Nephron progenitor cell (in vitro differentiated cells): ENCODE measurements at regions not wholly inside any gene's neighbourhood (a gene's known extent, or its start where the extent isn't known, plus 50 kb on each side); places are given as distances from the start of the nearest gene placed in this dataset.
"Not testable (repeated sequence)": the region's sequence is repeated elsewhere in the genome, so short reads cannot be mapped to it uniquely, and the experiment has no call there.

Source experiments
- DNase-seq: peaks from one replicate; pipeline ENCODE4 v3.0.0; 2021
- H3K27ac Mint-ChIP-seq: 2 replicates; pipeline ENCODE4 v1.8.0; 2021; ENCODE audit warnings: mild to moderate bottlenecking, moderate library complexity, mixed read lengths
- H3K27me3 Mint-ChIP-seq: 2 replicates; pipeline ENCODE4 v1.8.0; 2021; ENCODE audit warnings: mild to moderate bottlenecking, low read depth, mixed read lengths; ENCODE audit not compliant: poor library complexity
- H3K36me3 Mint-ChIP-seq: 2 replicates; pipeline ENCODE4 v1.8.0; 2021; ENCODE audit warnings: low read depth, mixed read lengths
- H3K4me1 Mint-ChIP-seq: 2 replicates; pipeline ENCODE4 v1.8.0; 2021; ENCODE audit warnings: mixed read lengths
- H3K4me3 Mint-ChIP-seq: 2 replicates; pipeline ENCODE4 v1.8.0; 2021; ENCODE audit warnings: mild to moderate bottlenecking, moderate library complexity, mixed read lengths
- H3K9me3 Mint-ChIP-seq: 2 replicates; pipeline ENCODE4 v1.8.0; 2021; ENCODE audit warnings: mild to moderate bottlenecking, moderate library complexity, mixed read lengths
- CTCF ChIP-seq: fragments of 200-600 bp; sonication (generic); IDR thresholded peaks from 2 replicates; pipeline ENCODE4 v1.5.0; 2021; ENCODE audit warnings: antibody characterized with exemption

- H3K36me3 Mint-ChIP-seq, DNase-seq, H3K27me3 Mint-ChIP-seq: not testable (repeated sequence)
- Mint-ChIP-seq H3K4me1 (peaks cover 17% of the 10 kb centered on the region), H3K27ac (peak overlapping the region; percentile 88), H3K4me3 (peak overlapping the region; percentile 76), H3K9me3 (peaks cover 69% of the 10 kb centered on the region)
Measured at GRCh38 chr2:95682889-95683517, 91.2 kb downstream of the TRIM43 start.

GRCh38 chr2:95685513-95685912, 93.7 kb downstream of the TRIM43 start:
- DNase-seq, result no peak
- peaks cover 6% of the 10 kb centered on the region for H3K27me3 Mint-ChIP-seq
- H3K4me3 Mint-ChIP-seq, result no peak overlapping the region
- H3K36me3 Mint-ChIP-seq, result no peaks in the 10 kb centered on the region
- H3K9me3 Mint-ChIP-seq, result peaks cover 61% of the 10 kb centered on the region
- H3K27ac Mint-ChIP-seq, result no peak overlapping the region
- TF ChIP-seq CTCF, result no peak
- peaks cover 17% of the 10 kb centered on the region for H3K4me1 Mint-ChIP-seq

- H3K4me3 Mint-ChIP-seq, H3K36me3 Mint-ChIP-seq, DNase-seq, H3K27me3 Mint-ChIP-seq, H3K27ac Mint-ChIP-seq: not testable (repeated sequence)
- Mint-ChIP-seq H3K9me3 (peaks cover 57% of the 10 kb centered on the region), H3K4me1 (peaks cover 17% of the 10 kb centered on the region)
Measured at GRCh38 chr2:95686056-95686825, 94.4 kb downstream of the TRIM43 start.

GRCh38 chr2:95687852-95688251, 96.1 kb downstream of the TRIM43 start:
- not testable (repeated sequence) for H3K27ac Mint-ChIP-seq, DNase-seq, H3K4me3 Mint-ChIP-seq, H3K36me3 Mint-ChIP-seq, H3K4me1 Mint-ChIP-seq, H3K27me3 Mint-ChIP-seq
- peaks cover 55% of the 10 kb centered on the region for H3K9me3 Mint-ChIP-seq

- H3K36me3 Mint-ChIP-seq, H3K27ac Mint-ChIP-seq, H3K4me1 Mint-ChIP-seq, H3K4me3 Mint-ChIP-seq, DNase-seq: not testable (repeated sequence)
- Mint-ChIP-seq H3K9me3 (peaks cover 52% of the 10 kb centered on the region), H3K27me3 (peaks cover 10% of the 10 kb centered on the region)
Measured at GRCh38 chr2:95691210-95691609, 99.4 kb downstream of the TRIM43 start.

- Mint-ChIP-seq H3K27me3 (peaks cover 12% of the 10 kb centered on the region), H3K9me3 (peaks cover 52% of the 10 kb centered on the region)
- H3K4me1 Mint-ChIP-seq, H3K36me3 Mint-ChIP-seq, DNase-seq, H3K27ac Mint-ChIP-seq, H3K4me3 Mint-ChIP-seq: not testable (repeated sequence)
Measured at GRCh38 chr2:95693071-95693846, 101.5 kb downstream of the TRIM43 start.

GRCh38 chr2:95695613-95696012, 103.8 kb downstream of the TRIM43 start:
- no peak for TF ChIP-seq CTCF
- Mint-ChIP-seq H3K27me3 (peaks cover 13% of the 10 kb centered on the region), H3K4me3 (no peak overlapping the region), H3K27ac (no peak overlapping the region), H3K9me3 (peaks cover 55% of the 10 kb centered on the region), H3K4me1 (peaks cover 20% of the 10 kb centered on the region), H3K36me3 (peaks cover 7% of the 10 kb centered on the region)
- no peak for DNase-seq

- H3K27me3 Mint-ChIP-seq, result peaks cover 18% of the 10 kb centered on the region
- no peak for TF ChIP-seq CTCF
- H3K27ac Mint-ChIP-seq, result no peak overlapping the region
- no peak overlapping the region for H3K4me3 Mint-ChIP-seq
- H3K9me3 Mint-ChIP-seq, result peaks cover 67% of the 10 kb centered on the region
- H3K4me1 Mint-ChIP-seq, result peaks cover 24% of the 10 kb centered on the region
- H3K36me3 Mint-ChIP-seq, result peaks cover 7% of the 10 kb centered on the region
- no peak for DNase-seq
Measured at GRCh38 chr2:95698146-95698545, 106.3 kb downstream of the TRIM43 start.

- H3K27me3 Mint-ChIP-seq, result peaks cover 18% of the 10 kb centered on the region
- not testable (repeated sequence) for H3K4me3 Mint-ChIP-seq, H3K36me3 Mint-ChIP-seq
- H3K9me3 Mint-ChIP-seq, result peaks cover 71% of the 10 kb centered on the region
- peak; percentile 20 for DNase-seq
- H3K27ac Mint-ChIP-seq, result peak overlapping the region; percentile 55
- peaks cover 20% of the 10 kb centered on the region for H3K4me1 Mint-ChIP-seq
Measured at GRCh38 chr2:95699201-95700184, 107.7 kb downstream of the TRIM43 start.
